GM10248 (cell line): ENCODE measurements at regions not wholly inside any gene's neighbourhood (a gene's known extent, or its start where the extent isn't known, plus 50 kb on each side); places are given as distances from the start of the nearest gene placed in this dataset.
"Not testable (repeated sequence)": the region's sequence is repeated elsewhere in the genome, so short reads cannot be mapped to it uniquely, and the experiment has no call there.

Experiments
- CTCF ChIA-PET: fragments of 300-600 bp; sonication (Branson Sonifier 250); formaldehyde crosslinking; extraction: SDS; loops from one replicate; lab custom pipeline; 2021; ENCODE audit warnings: antibody characterized with exemption; lab: Yijun Ruan, JAX
- POLR2A ChIA-PET: fragments of 350-650 bp; sonication (Branson Sonifier 250); formaldehyde crosslinking; extraction: SDS; loops from one replicate; lab custom pipeline; 2020; ENCODE audit warnings: antibody characterized with exemption; lab: Yijun Ruan, JAX
- DNase-seq: peaks from one replicate; pipeline ENCODE4 v3.0.0; 2012; ENCODE audit errors: extremely low spot score
- TF ChIP-seq, protein P1 (sequence below): IDR thresholded peaks from 2 replicates; pipeline ENCODE4 v1.5.1; 2012; ENCODE audit warnings: mild to moderate bottlenecking, low read depth; ENCODE audit errors: extremely low read depth, missing control alignments, control extremely low read depth

DNA sequence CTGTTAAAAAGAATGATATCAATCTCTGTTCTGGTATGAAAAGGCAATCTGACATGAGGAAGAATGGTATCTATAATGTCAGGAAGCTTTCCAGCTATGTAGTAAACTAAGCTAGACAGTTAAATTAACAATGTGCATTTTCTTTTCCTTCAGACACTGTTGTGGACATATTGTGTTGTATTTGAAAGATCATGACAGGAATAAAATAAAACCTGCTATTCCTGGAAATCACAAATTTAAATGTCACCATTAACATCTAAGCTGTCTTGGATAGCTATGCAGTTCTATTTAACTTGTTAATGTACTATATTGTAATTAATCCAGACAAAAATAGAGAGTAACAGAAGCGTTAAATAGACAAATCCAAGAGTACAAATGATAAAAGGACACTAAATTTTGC lies 297.4 kb upstream of the LUZP2 start:
- ChIA-PET POLR2A (no interaction called here), CTCF (interaction anchor here (1.0 kb wide), 1 partner anchor 13 kb away, joined by 3 read pairs; no protein-coding TSS in a partner anchor)

DNA sequence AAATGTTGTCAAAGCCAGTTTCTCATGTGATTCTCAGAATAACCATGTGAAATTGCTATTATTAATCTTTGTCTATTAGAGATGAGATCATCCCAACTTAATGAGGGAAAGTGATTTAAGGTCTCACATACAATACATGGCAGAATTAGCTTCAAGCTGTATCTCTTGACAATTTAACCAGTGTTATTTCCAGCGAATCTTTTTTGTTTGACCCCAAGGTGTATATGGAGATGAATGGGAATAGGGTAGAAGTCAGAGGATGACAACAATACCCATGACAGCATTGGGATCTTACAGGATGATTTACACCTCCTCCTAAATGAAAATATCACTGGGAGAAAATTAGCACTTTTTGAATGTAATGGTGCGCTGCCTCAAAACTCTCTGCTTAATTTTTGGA lies 290.8 kb upstream of the LUZP2 start:
- ChIA-PET POLR2A (no interaction called here), CTCF (no interaction called here)
- TF ChIP-seq, protein P1, sequence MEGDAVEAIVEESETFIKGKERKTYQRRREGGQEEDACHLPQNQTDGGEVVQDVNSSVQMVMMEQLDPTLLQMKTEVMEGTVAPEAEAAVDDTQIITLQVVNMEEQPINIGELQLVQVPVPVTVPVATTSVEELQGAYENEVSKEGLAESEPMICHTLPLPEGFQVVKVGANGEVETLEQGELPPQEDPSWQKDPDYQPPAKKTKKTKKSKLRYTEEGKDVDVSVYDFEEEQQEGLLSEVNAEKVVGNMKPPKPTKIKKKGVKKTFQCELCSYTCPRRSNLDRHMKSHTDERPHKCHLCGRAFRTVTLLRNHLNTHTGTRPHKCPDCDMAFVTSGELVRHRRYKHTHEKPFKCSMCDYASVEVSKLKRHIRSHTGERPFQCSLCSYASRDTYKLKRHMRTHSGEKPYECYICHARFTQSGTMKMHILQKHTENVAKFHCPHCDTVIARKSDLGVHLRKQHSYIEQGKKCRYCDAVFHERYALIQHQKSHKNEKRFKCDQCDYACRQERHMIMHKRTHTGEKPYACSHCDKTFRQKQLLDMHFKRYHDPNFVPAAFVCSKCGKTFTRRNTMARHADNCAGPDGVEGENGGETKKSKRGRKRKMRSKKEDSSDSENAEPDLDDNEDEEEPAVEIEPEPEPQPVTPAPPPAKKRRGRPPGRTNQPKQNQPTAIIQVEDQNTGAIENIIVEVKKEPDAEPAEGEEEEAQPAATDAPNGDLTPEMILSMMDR = no peak
- DNase-seq = no peak

More for the DNA sequence above, 297.4 kb upstream of the LUZP2 start:
- DNase-seq = no peak
- TF ChIP-seq, protein P1 = no peak

- POLR2A ChIA-PET = no interaction called here
- TF ChIP-seq, protein P1 = no peak
- CTCF ChIA-PET = no interaction called here
- no peak for DNase-seq
These were observed 290.3 kb upstream of the LUZP2 start for GRCh38 chr11:24206511-24206910.

DNA sequence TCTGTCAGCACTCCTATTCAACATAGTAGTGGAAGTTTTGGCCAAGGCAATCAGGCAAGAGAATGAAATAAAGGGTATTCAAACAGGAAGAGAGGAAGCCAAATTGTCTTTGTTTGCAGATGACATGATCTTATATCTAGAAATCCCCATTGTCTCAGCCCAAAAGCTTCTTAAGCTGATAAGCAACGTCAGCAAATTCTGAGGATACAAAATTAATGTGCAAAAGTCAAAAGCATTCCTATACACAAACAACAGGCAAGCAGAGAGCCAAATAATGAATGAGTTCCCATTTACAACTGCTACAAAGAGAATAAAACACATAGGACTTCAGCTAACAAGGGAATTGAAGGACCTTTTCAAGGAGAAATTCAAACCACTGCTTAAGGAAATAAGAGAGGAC lies 280.4 kb upstream of the LUZP2 start:
- TF ChIP-seq, protein P1 = no peak
- POLR2A ChIA-PET = no interaction called here
- no peak for DNase-seq
- CTCF ChIA-PET = no interaction called here

DNA sequence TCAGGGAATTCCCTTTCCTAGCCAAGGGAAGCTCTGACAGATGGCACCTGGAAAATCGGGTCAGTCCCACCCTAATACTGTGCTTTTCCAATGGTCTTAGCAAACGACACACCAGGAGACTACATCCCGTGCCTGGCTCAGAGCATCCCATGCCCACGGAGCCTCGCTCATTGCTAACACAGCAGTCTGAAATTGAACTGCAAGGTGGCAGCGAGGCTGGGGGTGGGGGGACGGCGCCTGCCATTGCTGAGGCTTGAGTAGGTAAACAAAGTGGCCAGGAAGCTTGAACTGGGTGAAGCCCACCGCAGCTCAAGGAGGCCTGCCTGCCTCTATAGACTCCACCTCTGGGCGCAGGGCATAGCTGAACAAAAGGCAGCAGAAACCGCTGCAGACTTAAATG lies 279.5 kb upstream of the LUZP2 start:
- POLR2A ChIA-PET, DNase-seq, CTCF ChIA-PET: not testable (repeated sequence)

GRCh38 chr11:24225501-24225900 lies 271.4 kb upstream of the LUZP2 start:
- TF ChIP-seq, protein P1 = no peak
- POLR2A ChIA-PET = no interaction called here
- DNase-seq = no peak
- CTCF ChIA-PET = no interaction called here

GRCh38 chr11:24226606-24227005 lies 270.2 kb upstream of the LUZP2 start:
- DNase-seq = no peak
- ChIA-PET CTCF (no interaction called here), POLR2A (no interaction called here)
- TF ChIP-seq, protein P1 = no peak
